ENCODE measurements at regions not wholly inside any gene's neighbourhood (a gene's known extent, or its start where the extent isn't known, plus 50 kb on each side); places are given as distances from the start of the nearest gene placed in this dataset.

DNA sequence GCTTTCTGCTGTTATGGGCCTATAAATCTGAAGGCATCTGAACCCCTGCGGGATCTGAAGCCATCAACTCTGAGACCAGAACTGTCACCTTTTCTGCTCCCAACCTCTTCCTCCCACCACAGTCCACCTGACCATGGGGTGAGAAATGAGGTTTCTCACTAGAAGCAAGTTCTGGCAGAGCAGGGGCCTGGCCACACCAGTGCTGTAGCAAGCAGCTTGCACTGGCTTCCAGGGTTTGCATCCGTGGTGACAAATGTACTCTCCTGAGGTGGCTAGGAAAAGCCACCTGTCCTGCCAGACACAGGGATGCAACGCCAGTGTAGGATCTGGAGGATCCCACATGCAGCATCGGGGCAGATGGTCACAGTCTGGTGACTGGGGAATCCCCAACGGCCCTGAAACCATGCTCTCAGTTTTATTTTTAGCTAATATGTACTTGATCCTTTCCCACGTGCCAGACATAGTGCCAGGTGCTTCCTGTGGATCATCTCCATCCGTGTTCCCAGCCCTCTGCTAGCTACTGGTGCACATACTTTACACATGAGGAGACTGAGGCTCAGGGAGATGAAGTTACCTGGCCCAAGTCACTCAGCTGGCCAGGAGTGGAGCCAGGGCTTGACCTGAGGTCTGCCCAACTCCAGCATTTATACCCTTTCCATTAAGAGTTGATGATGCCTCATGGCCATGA lies 122.1 kb upstream of the SPACA1 start:
- DNase-seq (ENCODE audit: low spot score in 2 of 2): peak; percentile 55 to 72
- Mint-ChIP-seq H3K4me1 (peaks cover 54% of the 10 kb centered on the region), H3K27ac (peak overlapping the region; percentile 95), H3K9me3 (no peaks in the 10 kb centered on the region), H3K27me3 (no peaks in the 10 kb centered on the region), H3K36me3 (no peaks in the 10 kb centered on the region), H3K4me3 (no peak overlapping the region)
- ATAC-seq (ENCODE audit: low read depth): peak; percentile 65

GRCh38 chr6:87923389-87924050 lies 124.1 kb upstream of the SPACA1 start:
- DNase-seq (ENCODE audit: low spot score in 2 of 2): no peak
- H3K4me3 Mint-ChIP-seq: peak overlapping the region; percentile 41
- peak overlapping the region; percentile 81 for H3K27ac Mint-ChIP-seq
- ATAC-seq (ENCODE audit: low read depth): no peak
- no peaks in the 10 kb centered on the region for H3K9me3 Mint-ChIP-seq
- H3K36me3 Mint-ChIP-seq: no peaks in the 10 kb centered on the region
- no peaks in the 10 kb centered on the region for H3K27me3 Mint-ChIP-seq
- H3K4me1 Mint-ChIP-seq: peaks cover 53% of the 10 kb centered on the region

DNA sequence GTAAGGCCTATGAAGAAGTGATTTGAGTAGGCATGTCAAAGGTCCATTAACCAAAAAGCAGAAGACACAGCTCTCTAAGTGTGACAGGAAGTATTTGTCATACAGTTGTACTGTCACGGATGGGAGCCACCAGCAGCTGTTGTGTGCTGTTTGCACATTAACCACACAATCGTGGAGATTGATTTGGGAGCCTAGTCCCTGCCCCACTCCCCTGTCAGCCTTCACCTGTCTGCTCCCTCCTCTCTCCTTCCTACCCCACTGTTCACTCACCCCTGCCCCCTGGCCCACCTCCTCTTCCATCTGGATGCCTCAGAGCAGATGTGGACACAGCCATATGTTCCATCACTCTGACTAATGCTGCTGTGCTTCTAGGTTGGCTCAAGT lies 124.7 kb upstream of the SPACA1 start:
- DNase-seq (ENCODE audit: low spot score in 2 of 2): peak; percentile 53 to 60
- ATAC-seq (ENCODE audit: low read depth): peak; percentile 77
- H3K9me3 Mint-ChIP-seq: no peaks in the 10 kb centered on the region
- peaks cover 53% of the 10 kb centered on the region for H3K4me1 Mint-ChIP-seq
- peak overlapping the region; percentile 81 for H3K27ac Mint-ChIP-seq
- peak overlapping the region; percentile 41 for H3K4me3 Mint-ChIP-seq
- H3K27me3 Mint-ChIP-seq: no peaks in the 10 kb centered on the region
- H3K36me3 Mint-ChIP-seq: no peaks in the 10 kb centered on the region

DNA sequence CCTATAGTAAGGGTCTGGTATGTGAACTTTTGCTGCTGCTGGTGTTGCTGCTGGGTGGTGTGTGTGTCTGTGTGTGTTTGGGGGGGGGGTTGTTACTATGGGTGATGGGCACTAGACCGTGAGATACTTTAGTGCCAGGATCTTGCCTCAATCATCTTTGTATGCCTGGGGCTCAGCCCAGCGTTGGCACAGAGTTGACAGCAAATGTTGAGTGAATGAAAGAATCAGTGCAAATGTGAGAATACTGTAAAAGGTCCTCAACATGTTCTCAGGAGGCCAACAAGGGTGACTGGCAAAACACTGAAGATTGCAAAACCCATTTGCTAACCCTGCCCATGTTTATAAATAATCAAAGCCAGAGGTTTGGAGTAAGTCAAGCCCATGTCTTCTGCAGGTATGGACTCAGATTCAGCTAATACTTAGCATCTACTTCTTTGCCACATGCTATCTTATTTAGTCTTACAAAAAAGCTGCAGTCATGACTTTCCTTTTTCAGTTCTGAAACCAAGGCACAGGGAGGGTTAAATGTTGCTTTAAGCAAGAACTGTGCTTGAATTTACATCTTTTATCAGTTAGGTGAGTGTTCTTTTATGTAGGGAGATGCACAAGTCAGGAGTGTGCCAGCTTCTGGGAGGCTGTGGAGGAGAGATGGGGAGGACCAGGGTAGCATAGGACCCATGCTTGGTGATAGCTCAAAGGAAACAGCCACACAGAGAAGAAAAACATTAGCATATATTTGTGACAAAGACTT lies 125.3 kb upstream of the SPACA1 start:
- Mint-ChIP-seq H3K4me3 (no peak overlapping the region), H3K9me3 (no peaks in the 10 kb centered on the region), H3K27me3 (no peaks in the 10 kb centered on the region), H3K27ac (peak overlapping the region; percentile 81), H3K36me3 (no peaks in the 10 kb centered on the region), H3K4me1 (peaks cover 53% of the 10 kb centered on the region)
- peak in 1 of 2 donors; percentile 31 for DNase-seq (ENCODE audit: low spot score in 2 of 2)
- ATAC-seq (ENCODE audit: low read depth): no peak

- H3K9me3 Mint-ChIP-seq: no peaks in the 10 kb centered on the region
- H3K36me3 Mint-ChIP-seq: no peaks in the 10 kb centered on the region
- ATAC-seq (ENCODE audit: low read depth) (no peak), DNase-seq (ENCODE audit: low spot score in 2 of 2) (no peak)
- peaks cover 48% of the 10 kb centered on the region for H3K4me1 Mint-ChIP-seq
- peak overlapping the region; percentile 56 for H3K27ac Mint-ChIP-seq
- no peaks in the 10 kb centered on the region for H3K27me3 Mint-ChIP-seq
- no peak overlapping the region for H3K4me3 Mint-ChIP-seq
Measured at GRCh38 chr6:87921034-87921433, 126.6 kb upstream of the SPACA1 start.

DNA sequence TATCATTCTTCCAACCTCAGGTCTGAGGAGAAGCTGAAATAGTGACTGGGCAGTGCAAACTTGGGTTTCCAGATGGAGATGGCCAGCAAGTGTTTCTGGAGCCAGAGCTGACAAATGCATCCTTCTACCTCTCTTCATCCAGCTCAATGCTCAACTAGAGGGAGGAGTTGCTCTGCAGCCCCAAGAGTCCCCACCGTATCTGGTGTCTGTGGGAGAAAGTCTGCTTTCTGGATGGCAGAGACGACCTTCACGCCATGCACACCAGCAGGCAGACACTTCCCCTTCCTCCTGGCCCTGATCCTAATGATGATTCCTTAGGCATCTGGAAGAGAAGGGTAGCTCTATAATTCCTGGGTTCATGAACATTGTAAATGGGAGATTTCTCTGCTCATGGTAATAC lies 127.4 kb upstream of the SPACA1 start:
- no peak overlapping the region for H3K4me3 Mint-ChIP-seq

GRCh38 chr6:87919416-87919815 lies 128.2 kb upstream of the SPACA1 start:
- Mint-ChIP-seq H3K27ac (no peak overlapping the region), H3K27me3 (no peaks in the 10 kb centered on the region), H3K9me3 (no peaks in the 10 kb centered on the region), H3K36me3 (no peaks in the 10 kb centered on the region), H3K4me3 (no peak overlapping the region), H3K4me1 (peaks cover 38% of the 10 kb centered on the region)
- ATAC-seq (ENCODE audit: low read depth): no peak
- no peak for DNase-seq (ENCODE audit: low spot score in 2 of 2)

More for the DNA sequence above, 127.4 kb upstream of the SPACA1 start:
- Mint-ChIP-seq H3K36me3 (no peaks in the 10 kb centered on the region), H3K4me1 (peaks cover 40% of the 10 kb centered on the region), H3K27ac (no peak overlapping the region), H3K27me3 (no peaks in the 10 kb centered on the region), H3K9me3 (no peaks in the 10 kb centered on the region)
- no peak for ATAC-seq (ENCODE audit: low read depth)
- no peak for DNase-seq (ENCODE audit: low spot score in 2 of 2)

DNA sequence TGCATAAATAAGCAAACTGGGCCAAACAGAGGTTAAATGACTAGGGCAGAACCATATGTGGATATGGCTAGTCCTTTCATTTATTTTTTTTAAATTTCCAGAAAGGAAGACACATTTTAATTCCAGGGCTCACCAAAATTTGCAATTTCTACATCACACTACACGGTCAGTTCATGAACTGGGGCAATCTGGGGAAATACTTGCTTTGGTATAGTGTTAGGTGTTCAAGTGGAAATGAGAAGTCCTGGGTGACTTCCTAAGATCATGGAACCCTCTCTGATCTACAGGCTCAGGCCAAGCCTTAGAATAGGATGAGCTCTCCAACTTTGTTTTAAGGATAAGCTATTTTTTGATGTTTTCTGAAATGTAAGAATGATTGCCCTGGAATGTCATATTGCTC lies 128.6 kb upstream of the SPACA1 start:
- ATAC-seq (ENCODE audit: low read depth): no peak
- no peaks in the 10 kb centered on the region for H3K36me3 Mint-ChIP-seq
- peaks cover 36% of the 10 kb centered on the region for H3K4me1 Mint-ChIP-seq

GRCh38 chr6:87918461-87918941 lies 129.1 kb upstream of the SPACA1 start:
- Mint-ChIP-seq H3K27ac (no peak overlapping the region), H3K9me3 (no peaks in the 10 kb centered on the region), H3K4me1 (peaks cover 33% of the 10 kb centered on the region), H3K36me3 (no peaks in the 10 kb centered on the region), H3K27me3 (no peaks in the 10 kb centered on the region), H3K4me3 (no peak overlapping the region)
- DNase-seq (ENCODE audit: low spot score in 2 of 2) (no peak), ATAC-seq (ENCODE audit: low read depth) (no peak)

More for the DNA sequence above, 128.6 kb upstream of the SPACA1 start:
- Mint-ChIP-seq H3K27ac (no peak overlapping the region), H3K9me3 (no peaks in the 10 kb centered on the region), H3K4me3 (no peak overlapping the region), H3K27me3 (no peaks in the 10 kb centered on the region)
- no peak for DNase-seq (ENCODE audit: low spot score in 2 of 2)

- H3K9me3 Mint-ChIP-seq: no peaks in the 10 kb centered on the region
- H3K4me1 Mint-ChIP-seq: peaks cover 27% of the 10 kb centered on the region
- no peaks in the 10 kb centered on the region for H3K36me3 Mint-ChIP-seq
- no peaks in the 10 kb centered on the region for H3K27me3 Mint-ChIP-seq
- no peak overlapping the region for H3K4me3 Mint-ChIP-seq
- no peak for DNase-seq (ENCODE audit: low spot score in 2 of 2)
- no peak for ATAC-seq (ENCODE audit: low read depth)
- no peak overlapping the region for H3K27ac Mint-ChIP-seq
Measured at GRCh38 chr6:87917886-87918285, 129.8 kb upstream of the SPACA1 start.

DNA sequence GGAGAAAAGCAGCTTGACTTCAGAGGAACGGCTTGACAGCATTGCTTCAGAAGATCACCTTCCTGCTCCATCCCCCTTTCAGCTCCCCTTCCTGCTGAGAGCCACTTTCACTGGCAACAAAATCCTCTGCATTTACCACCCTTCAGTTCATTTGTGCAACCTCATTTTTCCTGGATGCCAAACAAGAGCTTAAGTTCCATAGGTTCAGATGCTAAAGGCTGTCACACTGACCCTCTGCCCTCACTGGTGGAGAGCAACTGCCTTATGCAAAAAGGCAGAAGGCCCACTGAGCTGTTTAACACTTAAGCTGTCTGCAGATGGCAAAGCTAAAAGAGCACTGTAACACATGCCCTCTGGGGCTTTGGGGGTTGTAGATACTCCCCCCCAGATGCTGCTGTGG lies 131.2 kb upstream of the SPACA1 start:
- H3K27ac Mint-ChIP-seq: no peak overlapping the region
- H3K36me3 Mint-ChIP-seq: no peaks in the 10 kb centered on the region
- no peak overlapping the region for H3K4me3 Mint-ChIP-seq
- peaks cover 17% of the 10 kb centered on the region for H3K4me1 Mint-ChIP-seq
- H3K9me3 Mint-ChIP-seq: no peaks in the 10 kb centered on the region
- ATAC-seq (ENCODE audit: low read depth) (no peak), DNase-seq (ENCODE audit: low spot score in 2 of 2) (no peak)
- no peaks in the 10 kb centered on the region for H3K27me3 Mint-ChIP-seq

DNA sequence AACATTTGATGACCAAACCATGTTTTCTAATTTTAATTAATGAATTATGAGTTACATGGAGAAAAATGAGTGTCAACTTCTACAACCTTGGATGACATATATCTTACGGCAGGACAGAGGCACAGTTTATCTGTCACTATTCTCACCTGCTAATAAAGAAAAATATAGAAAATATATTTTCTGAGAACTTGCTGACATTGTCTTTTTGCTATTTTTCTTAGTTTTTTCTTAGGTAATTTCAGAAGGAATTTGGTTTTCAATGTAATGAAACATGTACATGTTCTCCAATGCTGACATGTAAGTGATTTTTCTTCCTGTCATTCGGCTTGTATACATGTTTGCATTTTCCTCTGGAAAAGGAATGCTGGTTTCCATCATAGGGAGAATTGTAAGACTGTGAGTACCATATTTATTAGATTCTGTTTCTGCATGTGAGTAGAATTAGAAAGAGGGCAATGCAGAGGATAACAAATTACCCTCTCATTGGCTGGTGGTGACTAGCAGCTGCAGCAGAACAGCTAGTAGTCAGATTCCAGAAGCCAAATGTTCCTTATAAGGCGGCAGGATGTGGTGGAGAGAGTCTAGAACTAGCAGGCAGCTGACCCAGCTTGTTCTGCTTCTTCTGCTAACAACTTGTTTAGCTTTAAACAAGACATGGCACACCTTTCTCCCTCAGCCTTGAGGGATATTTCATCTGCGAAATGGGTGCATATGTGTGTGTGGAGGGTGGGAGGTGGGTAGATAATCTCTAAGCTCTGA lies 132.8 kb upstream of the SPACA1 start:
- no peaks in the 10 kb centered on the region for H3K9me3 Mint-ChIP-seq
- H3K27me3 Mint-ChIP-seq: no peaks in the 10 kb centered on the region
- peaks cover 2% of the 10 kb centered on the region for H3K36me3 Mint-ChIP-seq
- no peak overlapping the region for H3K4me3 Mint-ChIP-seq
- no peak for DNase-seq (ENCODE audit: low spot score in 2 of 2)
- ATAC-seq (ENCODE audit: low read depth): peak; percentile 97
- H3K4me1 Mint-ChIP-seq: peaks cover 5% of the 10 kb centered on the region
- H3K27ac Mint-ChIP-seq: no peak overlapping the region

- Mint-ChIP-seq H3K4me1 (peaks cover 2% of the 10 kb centered on the region), H3K27me3 (no peaks in the 10 kb centered on the region), H3K36me3 (peaks cover 2% of the 10 kb centered on the region), H3K4me3 (no peak overlapping the region), H3K9me3 (no peaks in the 10 kb centered on the region), H3K27ac (no peak overlapping the region)
- no peak for ATAC-seq (ENCODE audit: low read depth)
- no peak for DNase-seq (ENCODE audit: low spot score in 2 of 2)
Measured at GRCh38 chr6:87913974-87914373, 133.7 kb upstream of the SPACA1 start.

- H3K9me3 Mint-ChIP-seq: no peaks in the 10 kb centered on the region
- no peak overlapping the region for H3K27ac Mint-ChIP-seq
- peaks cover 2% of the 10 kb centered on the region for H3K36me3 Mint-ChIP-seq
- no peak for ATAC-seq (ENCODE audit: low read depth)
- DNase-seq (ENCODE audit: low spot score in 2 of 2): no peak
- no peak overlapping the region for H3K4me3 Mint-ChIP-seq
- peaks cover 2% of the 10 kb centered on the region for H3K4me1 Mint-ChIP-seq
- H3K27me3 Mint-ChIP-seq: no peaks in the 10 kb centered on the region
Measured at GRCh38 chr6:87912102-87912501, 135.5 kb upstream of the SPACA1 start.
